A549 (cell line): ENCODE measurements at regions not wholly inside any gene's neighbourhood (a gene's known extent, or its start where the extent isn't known, plus 50 kb on each side); places are given as distances from the start of the nearest gene placed in this dataset.

Source experiments
- CHD4 ChIP-seq: fragments of 200-600 bp; sonication (generic); IDR thresholded peaks from 2 replicates; pipeline ENCODE4 v1.6.1; 2016; ENCODE audit warnings: antibody characterized with exemption, mild to moderate bottlenecking, borderline replicate concordance
- CTCF ChIP-seq: fragments of >200 bp; sonication (Bioruptor Twin); formaldehyde crosslinking; IDR thresholded peaks from 3 replicates; pipeline ENCODE4 v1.5.1; 2016
- HDAC2 ChIP-seq: fragments of 200-600 bp; sonication (generic); IDR thresholded peaks from 2 replicates; pipeline ENCODE4 v1.6.1; 2016
- JUN ChIP-seq, 2 experiments: fragments of >200 bp; sonication (Bioruptor Twin); formaldehyde crosslinking; IDR thresholded peaks; 2 replicates in 1 of 2; 3 replicates in 1 of 2; pipeline ENCODE4 v1.6.1; 2016 to 2017
- KDM1A ChIP-seq: fragments of 200-600 bp; sonication (generic); IDR thresholded peaks from 2 replicates; pipeline ENCODE4 v1.6.1; 2016; ENCODE audit warnings: low read depth, mild to moderate bottlenecking
- MYC ChIP-seq: IDR thresholded peaks from 2 replicates; pipeline ENCODE4 v1.6.1; 2012; ENCODE audit warnings: mild to moderate bottlenecking, inconsistent platforms, low read length, improper control_type of control experiment, borderline replicate concordance
- NFE2L2 ChIP-seq: fragments of 150-350 bp; conservative IDR thresholded peaks from 2 replicates; pipeline ENCODE4 v1.6.1; 2014; ENCODE audit warnings: low read length
- PHF8 ChIP-seq: fragments of 200-600 bp; sonication (generic); IDR thresholded peaks from 2 replicates; pipeline ENCODE4 v1.6.1; 2016; ENCODE audit warnings: low read depth, mild to moderate bottlenecking, antibody characterized with exemption, moderate library complexity, borderline replicate concordance
- POLR2A ChIP-seq: IDR thresholded peaks from 2 replicates; pipeline ENCODE4 v1.6.1; 2012; ENCODE audit warnings: mild to moderate bottlenecking, low read length
- RAD21 ChIP-seq, 2 experiments: fragments of >200 bp in 1 of 2; sonication (Bioruptor Twin) in 1 of 2; formaldehyde crosslinking in 1 of 2; IDR thresholded peaks in 1 of 2; conservative IDR thresholded peaks in 1 of 2; 2 replicates in 1 of 2; 3 replicates in 1 of 2; pipeline ENCODE4 v1.6.1; 2012 to 2018; ENCODE audit warnings: inconsistent platforms in 1 of 2
- RCOR1 ChIP-seq: fragments of 150-350 bp; IDR thresholded peaks from 2 replicates; pipeline ENCODE4 v1.6.1; 2014; ENCODE audit warnings: antibody characterized with exemption, low read length, low read depth
- REST ChIP-seq: fragments of 200-600 bp; sonication (generic); IDR thresholded peaks from 2 replicates; pipeline ENCODE4 v1.6.1; 2016; ENCODE audit warnings: antibody characterized with exemption, mild to moderate bottlenecking, moderate library complexity
- SREBF2 ChIP-seq: fragments of 450-650 bp; IDR thresholded peaks from 2 replicates; pipeline ENCODE4 v1.6.1; 2014; ENCODE audit warnings: mild to moderate bottlenecking, moderate library complexity
- USF2 ChIP-seq: fragments of 450-650 bp; IDR thresholded peaks from 2 replicates; pipeline ENCODE4 v1.6.1; 2014; ENCODE audit warnings: antibody characterized with exemption

DNA sequence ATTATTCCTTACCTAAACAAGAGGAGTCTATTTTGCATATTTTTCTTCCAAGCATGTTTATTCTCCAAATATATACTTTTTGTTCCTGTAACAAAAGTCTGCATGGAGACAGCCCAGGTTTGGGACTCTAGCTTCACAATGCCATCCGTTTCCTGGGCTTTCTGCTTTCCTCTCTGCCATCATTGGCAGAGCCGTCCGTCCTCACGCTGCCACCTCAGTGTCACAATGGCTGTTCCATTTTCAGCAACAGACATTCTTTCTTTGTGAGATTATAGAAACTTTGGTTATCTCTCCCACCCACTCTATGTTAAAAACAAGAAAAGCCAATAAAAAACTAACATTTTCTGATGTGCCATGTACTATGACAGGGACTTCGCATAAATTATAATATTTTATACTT, 825.2 kb downstream of the REEP3 start:
- TF ChIP-seq HDAC2, result no peak
- no peak for TF ChIP-seq CTCF
- TF ChIP-seq PHF8, result no peak
- TF ChIP-seq SREBF2, result no peak
- TF ChIP-seq MYC, result no peak
- no peak for TF ChIP-seq REST
- TF ChIP-seq POLR2A, result no peak
- no peak for TF ChIP-seq CHD4
- no peak for TF ChIP-seq JUN (IDR thresholded peaks at IDR 0.05)
- no peak for TF ChIP-seq NFE2L2
- no peak for TF ChIP-seq RAD21 (conservative IDR thresholded peaks at IDR 0.05 in 1 of 2, IDR thresholded peaks at IDR 0.05 in 1 of 2)
- no peak for TF ChIP-seq RCOR1
- no peak for TF ChIP-seq KDM1A
- no peak for TF ChIP-seq USF2
